ENCODE measurements at regions not wholly inside any gene's neighbourhood (a gene's known extent, or its start where the extent isn't known, plus 50 kb on each side); places are given as distances from the start of the nearest gene placed in this dataset.

DNA sequence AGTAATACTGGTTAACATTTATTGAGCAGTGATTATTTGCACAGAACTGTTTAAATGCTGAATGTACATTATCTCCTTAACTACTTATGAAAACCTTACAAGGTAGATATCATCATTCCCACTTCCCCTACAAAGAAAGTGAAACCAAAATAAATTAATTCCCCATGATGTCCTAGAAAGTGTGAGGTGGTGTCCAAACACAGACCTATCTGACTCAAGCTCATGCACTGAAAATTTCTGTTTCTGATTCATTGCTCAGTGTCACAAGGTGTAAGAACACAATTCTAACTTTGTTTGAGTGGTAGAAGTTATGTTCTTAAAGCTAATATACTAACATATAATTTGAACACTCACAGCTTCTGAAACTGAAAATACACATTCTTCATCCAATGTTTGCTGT is 178.7 kb downstream of the MRPL39 start:
- H3K9me1 ChIP-seq (ENCODE audit: control insufficient read depth, extremely low read depth, insufficient read depth, low read length), result no peaks in the 10 kb centered on the region
- no peaks in the 10 kb centered on the region for H3K4me1 ChIP-seq (ENCODE audit: control insufficient read depth, extremely low read depth, insufficient read depth, low read length)
- no peaks in the 10 kb centered on the region for H3K27me3 ChIP-seq (ENCODE audit: control insufficient read depth, extremely low read depth, insufficient read depth, low read length)
- no peaks in the 10 kb centered on the region for H3K9me3 ChIP-seq (ENCODE audit: control insufficient read depth, low read depth, low read length)
- TF ChIP-seq EZH2 (IDR thresholded peaks at IDR 0.05; ENCODE audit: low read length), result no peak
- TF ChIP-seq, protein P1, sequence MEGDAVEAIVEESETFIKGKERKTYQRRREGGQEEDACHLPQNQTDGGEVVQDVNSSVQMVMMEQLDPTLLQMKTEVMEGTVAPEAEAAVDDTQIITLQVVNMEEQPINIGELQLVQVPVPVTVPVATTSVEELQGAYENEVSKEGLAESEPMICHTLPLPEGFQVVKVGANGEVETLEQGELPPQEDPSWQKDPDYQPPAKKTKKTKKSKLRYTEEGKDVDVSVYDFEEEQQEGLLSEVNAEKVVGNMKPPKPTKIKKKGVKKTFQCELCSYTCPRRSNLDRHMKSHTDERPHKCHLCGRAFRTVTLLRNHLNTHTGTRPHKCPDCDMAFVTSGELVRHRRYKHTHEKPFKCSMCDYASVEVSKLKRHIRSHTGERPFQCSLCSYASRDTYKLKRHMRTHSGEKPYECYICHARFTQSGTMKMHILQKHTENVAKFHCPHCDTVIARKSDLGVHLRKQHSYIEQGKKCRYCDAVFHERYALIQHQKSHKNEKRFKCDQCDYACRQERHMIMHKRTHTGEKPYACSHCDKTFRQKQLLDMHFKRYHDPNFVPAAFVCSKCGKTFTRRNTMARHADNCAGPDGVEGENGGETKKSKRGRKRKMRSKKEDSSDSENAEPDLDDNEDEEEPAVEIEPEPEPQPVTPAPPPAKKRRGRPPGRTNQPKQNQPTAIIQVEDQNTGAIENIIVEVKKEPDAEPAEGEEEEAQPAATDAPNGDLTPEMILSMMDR (optimal IDR thresholded peaks at IDR 0.05 in 1 of 3, IDR thresholded peaks at IDR 0.05 in 1 of 3, conservative IDR thresholded peaks at IDR 0.05 in 1 of 3; ENCODE audit: extremely low read depth in 1 of 3, insufficient read depth in 2 of 3, low read length in 3 of 3), result no peak
- H3K79me2 ChIP-seq (ENCODE audit: control insufficient read depth, insufficient read depth, low read length), result no peaks in the 10 kb centered on the region
- no peak overlapping the region for H3K9ac ChIP-seq (ENCODE audit: control insufficient read depth, extremely low read depth, insufficient read depth, low read length)
- no peak overlapping the region for H3K4me2 ChIP-seq (ENCODE audit: control insufficient read depth, extremely low read depth, insufficient read depth, low read depth, low read length)
- DNase-seq (ENCODE audit: low read depth, low spot score) (no peak), FAIRE-seq (no peak)
- dilution Hi-C loops (cut with MboI; ENCODE audit: extremely low pct_ligation_motif_present, low sequenced_read_pairs), result no loop called here
- H3K27ac ChIP-seq (ENCODE audit: control insufficient read depth, insufficient read depth, low read length), result no peak overlapping the region
- H3K36me3 ChIP-seq (ENCODE audit: control insufficient read depth in 2 of 2, extremely low read depth in 1 of 2, insufficient read depth in 2 of 2, low read length in 2 of 2), result no peaks in the 10 kb centered on the region
- no peak overlapping the region for H3K4me3 ChIP-seq (ENCODE audit: control insufficient read depth in 2 of 3, extremely low read depth in 1 of 3, insufficient read depth in 2 of 3, low read depth in 1 of 3, low read length in 3 of 3)
- H2AFZ ChIP-seq (ENCODE audit: control insufficient read depth, low read length), result no peak overlapping the region
- no peaks in the 10 kb centered on the region for H4K20me1 ChIP-seq (ENCODE audit: control insufficient read depth, extremely low read depth, insufficient read depth, low read length)

- H3K9me1 ChIP-seq (ENCODE audit: control insufficient read depth, extremely low read depth, insufficient read depth, low read length), result no peaks in the 10 kb centered on the region
- TF ChIP-seq, protein P1 (optimal IDR thresholded peaks at IDR 0.05 in 1 of 3, IDR thresholded peaks at IDR 0.05 in 1 of 3, conservative IDR thresholded peaks at IDR 0.05 in 1 of 3; ENCODE audit: extremely low read depth in 1 of 3, insufficient read depth in 2 of 3, low read length in 3 of 3), result no peak
- no peak for TF ChIP-seq EZH2 (IDR thresholded peaks at IDR 0.05; ENCODE audit: low read length)
- no peaks in the 10 kb centered on the region for H3K4me1 ChIP-seq (ENCODE audit: control insufficient read depth, extremely low read depth, insufficient read depth, low read length)
- H3K9me3 ChIP-seq (ENCODE audit: control insufficient read depth, low read depth, low read length), result no peaks in the 10 kb centered on the region
- no peaks in the 10 kb centered on the region for H4K20me1 ChIP-seq (ENCODE audit: control insufficient read depth, extremely low read depth, insufficient read depth, low read length)
- no peaks in the 10 kb centered on the region for H3K27me3 ChIP-seq (ENCODE audit: control insufficient read depth, extremely low read depth, insufficient read depth, low read length)
- dilution Hi-C loops (cut with MboI; ENCODE audit: extremely low pct_ligation_motif_present, low sequenced_read_pairs), result no loop called here
- H3K4me2 ChIP-seq (ENCODE audit: control insufficient read depth, extremely low read depth, insufficient read depth, low read depth, low read length), result no peak overlapping the region
- FAIRE-seq, result no peak
- H3K4me3 ChIP-seq (ENCODE audit: control insufficient read depth in 2 of 3, extremely low read depth in 1 of 3, insufficient read depth in 2 of 3, low read depth in 1 of 3, low read length in 3 of 3), result no peak overlapping the region
- no peak for DNase-seq (ENCODE audit: low read depth, low spot score)
- no peak overlapping the region for H2AFZ ChIP-seq (ENCODE audit: control insufficient read depth, low read length)
- H3K36me3 ChIP-seq (ENCODE audit: control insufficient read depth in 2 of 2, extremely low read depth in 1 of 2, insufficient read depth in 2 of 2, low read length in 2 of 2), result no peaks in the 10 kb centered on the region
- H3K9ac ChIP-seq (ENCODE audit: control insufficient read depth, extremely low read depth, insufficient read depth, low read length), result no peak overlapping the region
- H3K79me2 ChIP-seq (ENCODE audit: control insufficient read depth, insufficient read depth, low read length), result no peaks in the 10 kb centered on the region
- no peak overlapping the region for H3K27ac ChIP-seq (ENCODE audit: control insufficient read depth, insufficient read depth, low read length)
Observed at GRCh38 chr21:25427828-25428227, 179.5 kb downstream of the MRPL39 start.

Measured in keratinocyte (primary cell).